HG03108 (cell line): ENCODE measurements at regions not wholly inside any gene's neighbourhood (a gene's known extent, or its start where the extent isn't known, plus 50 kb on each side); places are given as distances from the start of the nearest gene placed in this dataset.

Experiments
- ATAC-seq: cut with Tn5 transposase; IDR thresholded peaks from one replicate; pipeline ENCODE4 v1.9.1; 2021; ENCODE audit warnings: moderate library complexity; ENCODE audit not compliant: unreplicated experiment

GRCh38 chr4:43341741-43342140, 449.2 kb downstream of the GRXCR1 start:
- ATAC-seq, result no peak

- no peak for ATAC-seq
Observed at GRCh38 chr4:43343298-43343697, 450.8 kb downstream of the GRXCR1 start.

DNA sequence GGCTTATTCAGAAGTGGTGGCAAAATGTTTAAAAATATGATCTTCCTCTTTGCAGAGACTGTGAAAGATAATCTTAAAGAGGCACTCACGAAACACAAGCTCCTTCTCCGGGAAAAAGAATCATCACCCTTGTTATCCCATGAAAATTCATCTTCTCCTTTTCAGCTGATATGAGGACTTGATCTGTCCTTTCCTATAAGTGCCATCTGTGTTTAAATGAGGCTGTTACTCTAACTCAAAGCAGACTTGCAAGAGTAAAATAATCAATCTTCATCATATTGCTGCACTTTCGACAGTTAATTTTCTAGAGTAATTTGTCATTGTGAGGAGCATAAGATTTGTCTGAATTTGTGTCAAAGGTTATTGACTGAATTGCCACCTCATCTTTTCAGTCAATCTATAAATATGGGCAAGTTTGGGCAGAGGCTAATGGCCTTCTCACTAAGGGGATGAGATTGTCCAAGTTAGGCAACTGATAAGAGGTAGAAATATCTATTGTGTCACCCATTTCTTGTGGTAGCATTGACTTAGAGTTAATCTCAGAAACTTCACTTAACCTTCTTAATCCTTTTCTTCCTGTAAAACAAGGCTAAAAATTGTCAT, 452.9 kb downstream of the GRXCR1 start:
- ATAC-seq, result no peak

DNA sequence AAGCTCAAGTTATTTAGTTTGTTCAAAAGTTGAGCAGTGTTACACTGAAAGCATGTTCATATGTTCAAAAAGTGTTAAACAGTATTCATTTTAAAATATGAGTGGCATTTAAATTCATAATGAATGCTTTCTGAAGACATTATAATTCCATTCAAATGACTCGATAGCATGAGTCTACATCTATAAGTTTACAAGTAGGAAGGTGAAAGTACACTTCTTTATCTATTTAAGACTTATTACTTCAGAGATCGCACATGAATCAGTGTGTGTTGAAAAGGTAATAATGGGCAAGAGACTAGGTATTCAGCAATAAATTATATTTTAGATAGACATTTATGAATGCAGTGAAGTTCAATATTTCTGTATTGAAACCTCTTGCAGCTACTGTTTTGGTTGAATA, 456.1 kb downstream of the GRXCR1 start:
- no peak for ATAC-seq

GRCh38 chr4:43351970-43352806, 459.7 kb downstream of the GRXCR1 start:
- ATAC-seq, result no peak

DNA sequence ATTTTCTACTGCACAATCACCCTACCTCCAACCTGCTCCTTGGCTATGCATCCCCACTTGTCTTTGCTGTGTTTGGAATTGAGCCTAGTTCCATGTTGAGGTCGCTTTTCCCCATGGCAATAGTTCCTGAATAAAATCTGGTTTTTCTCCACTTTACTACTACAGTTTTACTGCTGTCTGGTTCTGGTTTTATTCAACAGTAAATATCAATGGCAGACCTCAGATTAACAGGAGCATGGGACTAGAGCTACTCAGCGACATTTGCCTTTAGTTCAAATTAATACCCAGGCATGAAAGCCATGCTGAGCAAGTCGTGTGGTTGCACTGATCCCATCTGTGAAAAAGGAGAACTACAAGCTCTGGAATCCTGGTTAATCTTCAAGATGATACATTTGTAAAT, 460.3 kb downstream of the GRXCR1 start:
- no peak for ATAC-seq

DNA sequence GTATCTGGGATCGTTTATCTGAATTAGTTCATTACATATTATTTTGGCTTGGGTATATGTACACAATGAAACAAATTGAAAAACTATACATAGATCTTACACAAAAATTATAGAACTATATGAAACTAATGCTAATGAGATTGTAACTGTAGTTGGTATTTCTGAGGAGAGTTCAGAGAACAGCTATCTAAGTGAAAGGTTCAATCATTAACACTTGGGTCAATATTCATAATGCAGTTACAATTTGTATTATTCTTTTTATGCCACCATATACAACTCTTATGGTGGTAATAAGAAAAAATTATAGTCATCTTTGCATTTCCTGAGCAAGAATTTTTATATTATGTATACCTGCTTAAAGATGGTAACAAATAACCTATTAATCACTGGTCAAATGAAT, 461.0 kb downstream of the GRXCR1 start:
- no peak for ATAC-seq

GRCh38 chr4:43356786-43357185, 464.3 kb downstream of the GRXCR1 start:
- ATAC-seq, result no peak

DNA sequence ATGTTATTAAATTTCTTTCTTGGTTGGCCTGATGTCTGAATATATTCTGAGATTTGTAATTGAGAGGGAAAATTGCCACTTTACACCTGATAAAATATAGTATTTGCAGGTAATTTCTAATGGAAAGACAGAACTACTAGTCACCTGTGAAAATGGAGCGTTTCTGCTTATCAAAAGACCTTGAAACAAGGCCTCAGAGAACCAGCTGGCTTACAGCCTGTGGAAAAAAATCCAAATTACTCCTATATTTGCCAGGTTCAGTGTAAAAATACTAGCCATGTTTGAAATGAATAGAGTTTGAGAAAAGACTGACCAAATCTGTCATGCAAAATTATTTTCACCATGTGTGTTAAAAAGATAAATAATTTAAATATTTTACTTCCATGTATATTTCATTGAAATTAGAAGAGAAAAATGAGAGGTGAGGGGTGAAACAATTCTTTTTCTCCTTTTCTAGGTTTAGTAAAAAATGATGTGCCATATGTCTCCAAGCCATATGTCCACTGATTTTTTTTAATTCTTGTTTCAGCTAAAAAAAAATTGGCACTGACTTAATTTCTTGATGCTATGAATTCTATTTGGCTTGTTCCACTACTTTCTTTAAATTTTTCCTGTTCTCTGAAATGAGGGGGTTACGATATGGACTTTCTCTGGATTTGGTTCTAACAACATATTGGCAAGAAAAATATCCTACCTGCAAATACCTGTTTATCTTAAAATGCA, 464.9 kb downstream of the GRXCR1 start:
- no peak for ATAC-seq

- no peak for ATAC-seq
Observed at GRCh38 chr4:43360296-43360695, 467.8 kb downstream of the GRXCR1 start.

- no peak for ATAC-seq
Observed at GRCh38 chr4:43362875-43363636, 470.5 kb downstream of the GRXCR1 start.

- no peak for ATAC-seq
Observed at GRCh38 chr4:43369036-43369594, 476.6 kb downstream of the GRXCR1 start.

DNA sequence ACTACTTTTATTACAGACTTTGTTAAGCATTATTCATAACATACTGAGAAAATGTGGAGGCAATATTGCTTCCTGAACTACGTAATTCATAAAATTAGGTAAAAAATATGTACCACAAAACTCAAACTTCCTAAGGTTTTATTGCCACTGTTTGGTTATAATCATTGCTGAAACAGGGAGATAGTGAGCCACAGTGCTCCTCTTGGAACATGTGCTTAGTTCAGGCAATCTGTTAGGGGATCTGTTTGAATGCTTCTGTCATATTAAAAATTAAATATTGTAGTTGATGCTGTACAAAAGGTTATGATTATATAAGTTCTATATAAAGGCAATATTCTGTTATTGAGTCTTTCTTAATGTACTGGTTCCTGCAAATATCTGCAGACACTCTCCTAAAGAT, 480.7 kb downstream of the GRXCR1 start:
- no peak for ATAC-seq

GRCh38 chr4:43374216-43374751, 481.8 kb downstream of the GRXCR1 start:
- no peak for ATAC-seq

DNA sequence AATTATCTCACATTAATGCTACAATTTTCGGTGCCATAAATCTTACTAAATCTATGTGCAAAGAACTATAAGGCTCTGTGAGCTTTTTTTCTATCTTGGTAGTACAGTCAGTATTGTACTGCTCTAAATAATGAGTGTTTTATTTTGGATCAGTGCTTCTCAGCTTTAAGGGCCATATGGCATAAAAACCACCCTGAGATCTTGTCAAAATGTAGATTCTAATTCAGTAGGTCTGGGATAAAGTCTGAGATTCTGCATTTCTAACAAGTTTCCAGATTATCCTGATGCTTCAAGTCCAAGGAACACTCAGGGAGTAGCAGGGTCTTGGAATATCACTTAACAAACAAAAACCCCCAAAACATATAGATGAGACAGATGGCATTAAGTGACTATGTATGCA, 486.5 kb downstream of the GRXCR1 start:
- no peak for ATAC-seq

DNA sequence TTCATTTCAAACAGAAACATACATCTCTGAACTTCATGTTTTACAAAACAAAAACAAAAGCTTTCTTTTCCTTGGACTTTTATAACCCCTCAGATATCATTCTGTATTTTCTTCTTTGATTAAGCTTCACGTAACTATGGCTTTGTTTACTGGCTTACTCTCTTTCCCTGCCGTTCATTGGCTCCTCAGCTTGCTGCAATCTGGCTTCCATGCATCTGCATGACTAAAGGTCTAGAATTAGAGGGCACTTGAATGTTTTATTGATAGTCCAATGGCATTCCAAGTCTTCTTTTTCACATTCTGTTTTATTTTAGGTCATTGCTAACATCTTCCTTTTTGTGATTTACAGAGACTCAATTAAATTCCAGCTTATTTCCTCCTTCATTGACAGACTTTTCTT, 487.6 kb downstream of the GRXCR1 start:
- ATAC-seq, result no peak

- ATAC-seq, result no peak
Observed at GRCh38 chr4:43391069-43391468, 498.6 kb downstream of the GRXCR1 start.

DNA sequence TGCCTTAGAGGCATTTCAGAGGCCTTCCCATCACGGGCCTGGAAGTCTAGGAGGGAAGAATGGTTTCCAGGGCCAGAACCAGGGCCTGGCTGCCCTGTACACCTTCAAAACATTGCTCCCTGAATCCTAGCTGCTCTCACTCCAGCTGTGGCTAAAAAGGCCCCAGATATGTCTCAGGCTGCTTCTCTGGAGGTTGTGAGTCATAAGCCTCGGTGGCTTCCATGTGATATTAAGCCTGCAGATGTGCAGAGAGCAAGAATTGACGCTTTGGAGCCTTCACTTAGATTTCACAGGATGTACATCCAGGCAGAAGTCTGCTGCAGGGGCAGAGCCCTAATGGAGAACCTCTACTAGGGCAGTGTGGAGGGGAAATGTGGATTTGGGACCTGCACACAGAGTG, 502.5 kb downstream of the GRXCR1 start:
- ATAC-seq, result no peak

DNA sequence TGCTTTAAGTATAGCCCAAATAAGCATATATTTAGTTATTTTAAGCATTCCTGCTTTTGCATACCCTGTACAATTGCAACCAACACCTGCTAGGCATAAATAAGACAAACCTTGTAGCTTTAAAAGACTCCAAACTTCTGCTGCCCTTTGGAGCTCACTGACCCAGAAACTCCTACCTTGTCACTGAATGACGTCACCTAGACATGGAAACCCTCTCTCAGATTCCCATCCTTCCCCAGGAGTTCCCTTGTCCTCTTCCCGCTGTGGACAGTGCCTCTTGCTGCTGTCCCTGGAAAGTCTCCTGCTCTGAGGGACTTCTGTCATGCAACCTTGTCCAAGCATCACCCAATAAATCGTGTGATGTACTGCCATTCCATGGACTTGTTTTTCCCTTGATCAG, 507.2 kb downstream of the GRXCR1 start:
- no peak for ATAC-seq

GRCh38 chr4:43402393-43402792, 509.9 kb downstream of the GRXCR1 start:
- no peak for ATAC-seq

DNA sequence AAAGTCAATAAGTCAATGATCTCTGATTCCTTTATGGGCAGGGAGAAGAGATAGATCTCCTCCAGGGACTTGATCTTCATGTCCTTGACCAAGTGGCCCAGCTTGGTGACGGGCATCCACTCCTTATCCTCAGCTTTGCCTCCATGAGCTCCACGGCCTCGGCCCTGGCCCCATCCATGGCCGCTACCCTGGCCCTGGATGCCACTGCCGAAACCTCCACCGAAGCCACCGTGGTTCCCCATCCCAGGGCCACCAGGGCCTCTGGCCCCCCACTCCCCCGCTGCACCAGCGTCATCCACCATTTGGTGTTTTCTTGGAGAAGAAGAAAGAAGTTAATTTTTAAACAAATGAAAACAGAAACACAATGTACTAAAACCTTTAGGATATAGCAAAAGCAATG, 518.1 kb downstream of the GRXCR1 start:
- ATAC-seq, result no peak
